NCI-H2081 treated with DMSO at 0.1 percent for 48 hours (cell line): ENCODE measurements at regions not wholly inside any gene's neighbourhood (a gene's known extent, or its start where the extent isn't known, plus 50 kb on each side); places are given as distances from the start of the nearest gene placed in this dataset.
"Not testable (repeated sequence)": the region's sequence is repeated elsewhere in the genome, so short reads cannot be mapped to it uniquely, and the experiment has no call there.

Experiments used
- DNase-seq: peaks from one replicate; lab custom pipeline; 2025; lab: John Stamatoyannopoulos, UW

- no peak for DNase-seq
These were observed 209.7 kb downstream of the OTUD1 start for GRCh38 chr10:23648618-23649017.

DNA sequence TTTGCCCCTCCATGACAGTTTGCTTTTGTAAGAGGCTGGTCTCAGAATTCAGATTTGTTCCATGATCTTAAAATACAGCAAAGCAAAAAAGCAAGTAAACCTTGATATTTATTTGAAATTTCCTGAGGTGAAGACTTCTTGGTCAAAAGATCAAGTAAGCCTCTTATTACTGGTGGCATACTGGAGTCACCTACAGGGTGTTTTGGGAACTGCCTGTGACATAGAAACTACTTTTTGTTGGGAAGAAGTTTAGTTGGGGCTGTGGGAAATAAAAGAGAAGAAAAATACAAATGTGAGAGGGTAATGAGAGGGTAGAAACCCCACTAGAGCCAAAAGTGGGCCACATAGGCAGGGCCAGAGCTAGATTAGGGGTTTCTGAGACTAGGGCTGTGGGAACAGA is 217.9 kb downstream of the OTUD1 start:
- no peak for DNase-seq

GRCh38 chr10:23657677-23658076 is 218.8 kb downstream of the OTUD1 start:
- DNase-seq: no peak

- not testable (repeated sequence) for DNase-seq
These were observed 233.0 kb downstream of the OTUD1 start for GRCh38 chr10:23671866-23672265.

DNA sequence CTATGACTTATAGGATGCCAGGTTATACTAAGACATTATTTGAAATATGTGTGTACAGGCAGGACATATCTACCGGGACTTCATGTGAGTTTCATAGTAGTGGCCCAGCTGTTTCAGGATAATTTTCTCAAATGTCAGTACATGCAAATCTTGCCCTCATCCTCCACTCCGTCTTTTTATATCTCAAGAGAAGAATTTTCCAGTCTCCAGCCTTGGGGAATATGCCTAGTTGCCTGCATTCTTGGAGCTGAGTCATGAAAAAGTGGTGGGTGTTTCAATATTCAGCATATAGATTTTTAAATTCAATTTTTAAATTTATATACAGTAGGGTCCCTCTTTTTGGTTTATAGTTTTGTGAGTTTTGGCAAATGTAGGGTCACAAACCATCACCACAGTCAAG is 236.7 kb downstream of the OTUD1 start:
- DNase-seq: no peak

DNA sequence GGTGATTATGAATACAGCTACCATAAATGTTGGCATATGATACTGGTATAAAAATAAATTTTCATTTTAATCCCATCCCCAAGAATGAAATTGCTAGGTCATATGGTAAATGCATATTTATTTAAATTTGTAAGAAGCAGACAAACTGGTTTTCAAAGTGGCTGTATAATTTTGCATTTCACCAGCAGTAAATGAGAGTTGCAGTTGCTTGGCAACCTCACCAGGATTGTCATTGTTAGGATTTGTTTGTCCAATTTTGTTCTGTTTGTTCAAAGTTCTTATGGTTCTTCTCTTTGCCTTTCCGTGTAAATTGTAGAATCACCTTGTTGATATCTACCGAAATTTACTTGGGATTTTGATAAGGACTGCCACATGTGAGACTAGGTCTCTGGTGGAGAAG is 237.4 kb downstream of the OTUD1 start:
- DNase-seq: no peak

DNA sequence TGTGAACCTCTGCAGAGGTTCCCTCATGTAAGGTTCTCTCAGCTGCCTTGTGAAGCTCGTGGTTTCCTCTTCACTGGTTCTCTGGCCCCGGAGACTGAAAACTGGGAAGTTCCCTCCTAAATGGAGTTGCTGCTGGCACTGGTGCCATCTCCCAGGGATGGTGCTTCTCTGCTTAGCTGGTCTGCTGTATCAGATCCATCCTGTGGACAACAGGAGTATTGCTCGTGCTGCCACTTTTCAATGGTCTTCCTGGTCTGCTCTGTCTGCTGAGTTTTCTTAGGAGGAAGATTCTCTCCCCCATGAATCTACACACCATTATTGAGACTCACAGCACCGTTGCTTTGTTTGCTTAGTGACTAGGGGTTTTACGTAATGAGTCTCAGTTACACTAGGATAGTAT is 247.8 kb downstream of the OTUD1 start:
- DNase-seq: no peak

DNA sequence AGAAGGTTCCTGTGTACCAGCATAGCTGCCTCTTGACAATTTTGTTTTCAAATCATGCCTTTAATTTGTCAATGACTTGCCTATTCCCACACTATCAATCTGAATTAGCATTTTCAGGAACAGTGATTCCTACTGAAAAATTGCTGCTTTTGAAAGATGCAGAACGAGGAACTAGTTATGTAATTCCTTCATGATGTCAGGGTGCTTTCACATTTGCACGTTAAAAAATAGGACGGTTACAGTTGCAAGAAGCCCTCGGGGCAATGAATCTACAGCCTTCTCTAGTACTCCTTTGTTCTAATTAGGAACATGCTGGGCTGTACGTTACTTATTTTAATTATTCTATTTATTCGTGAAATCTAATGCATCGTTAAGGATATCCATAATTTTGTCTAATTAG is 253.9 kb downstream of the OTUD1 start:
- DNase-seq: no peak

DNA sequence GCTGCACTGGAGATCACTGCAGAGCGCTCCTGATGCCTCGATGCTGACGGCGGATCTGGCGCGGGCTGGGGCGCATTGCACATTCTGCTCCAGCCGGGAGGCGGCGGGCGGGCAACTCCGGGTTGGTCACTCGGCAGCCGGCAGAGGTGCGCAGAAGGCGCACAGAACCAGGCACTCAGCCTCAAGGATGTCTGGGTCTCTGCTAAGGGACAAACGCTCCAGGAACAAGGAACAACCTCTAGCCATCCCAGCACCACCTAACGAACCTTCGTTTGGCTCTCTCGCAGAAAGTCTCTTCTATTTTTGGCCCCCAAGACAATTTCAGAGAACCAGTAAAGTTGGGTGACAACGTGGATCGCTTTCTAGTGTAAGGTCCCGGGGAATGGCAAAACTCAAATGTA is 254.6 kb downstream of the OTUD1 start:
- no peak for DNase-seq

DNA sequence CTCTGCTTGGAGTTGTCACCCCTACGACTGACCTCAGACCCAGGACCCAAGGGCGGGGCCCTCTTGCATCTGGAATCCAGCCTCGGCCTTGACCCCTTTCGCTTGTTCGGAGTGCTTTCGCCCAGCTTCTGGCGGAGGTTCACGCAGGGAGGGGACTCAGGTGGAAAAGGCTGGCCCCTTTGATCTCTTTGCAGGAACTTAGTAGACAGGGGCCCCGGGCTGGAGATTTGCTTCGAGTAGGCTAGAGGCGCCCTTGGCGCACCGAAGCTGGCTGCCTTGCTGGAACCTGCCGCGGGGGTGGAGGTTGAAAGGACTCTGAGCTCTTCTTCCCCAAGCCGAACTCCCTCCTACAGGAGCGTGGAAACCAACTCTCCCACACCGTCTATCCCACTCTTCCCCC is 255.1 kb downstream of the OTUD1 start:
- no peak for DNase-seq

GRCh38 chr10:23694446-23694920 is 255.6 kb downstream of the OTUD1 start:
- no peak for DNase-seq

DNA sequence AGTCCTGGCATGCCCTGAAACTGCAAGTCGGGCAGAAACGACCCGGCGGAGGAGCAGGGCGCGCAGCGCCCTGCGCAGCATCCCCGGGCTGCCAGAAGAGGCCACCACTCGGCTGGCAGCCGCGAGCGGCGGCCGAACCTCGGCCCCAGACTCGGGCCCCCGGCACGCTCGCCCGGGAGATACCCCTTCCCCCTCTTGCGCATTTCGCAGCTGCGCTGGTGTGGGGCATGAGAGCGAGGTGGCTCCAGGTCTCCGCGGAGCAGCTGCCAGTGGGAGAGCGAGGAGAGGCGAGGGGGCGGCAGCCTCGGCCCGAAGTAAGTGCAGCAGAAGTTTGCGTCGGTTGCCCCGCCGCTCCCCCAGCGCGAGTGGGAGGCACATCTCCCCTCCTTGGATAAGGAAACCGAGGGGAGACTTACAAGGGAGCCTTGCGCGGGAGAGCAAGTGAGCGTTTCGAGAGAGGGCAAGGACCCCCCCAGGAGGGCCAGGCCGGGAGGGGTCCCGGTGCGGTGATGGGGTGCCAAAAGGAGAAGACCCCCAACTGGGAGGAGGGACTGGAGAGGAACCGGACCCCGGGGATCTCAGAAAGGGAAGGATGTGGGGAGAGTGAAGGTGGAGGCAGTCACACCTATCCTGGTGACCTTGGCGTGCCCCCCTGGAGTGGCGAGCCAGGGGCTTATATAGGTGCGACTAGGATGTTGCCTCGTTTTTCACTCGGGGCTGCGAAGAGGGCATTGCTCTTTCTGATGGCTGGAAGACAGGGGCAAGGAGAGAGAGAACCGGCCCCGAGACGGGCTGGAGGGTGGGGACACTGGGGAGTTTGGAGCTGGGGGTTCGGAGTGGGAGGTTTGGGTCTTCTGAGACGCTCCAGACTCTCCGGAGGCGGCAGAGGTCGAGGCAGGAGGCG is 256.3 kb downstream of the OTUD1 start:
- no peak for DNase-seq

DNA sequence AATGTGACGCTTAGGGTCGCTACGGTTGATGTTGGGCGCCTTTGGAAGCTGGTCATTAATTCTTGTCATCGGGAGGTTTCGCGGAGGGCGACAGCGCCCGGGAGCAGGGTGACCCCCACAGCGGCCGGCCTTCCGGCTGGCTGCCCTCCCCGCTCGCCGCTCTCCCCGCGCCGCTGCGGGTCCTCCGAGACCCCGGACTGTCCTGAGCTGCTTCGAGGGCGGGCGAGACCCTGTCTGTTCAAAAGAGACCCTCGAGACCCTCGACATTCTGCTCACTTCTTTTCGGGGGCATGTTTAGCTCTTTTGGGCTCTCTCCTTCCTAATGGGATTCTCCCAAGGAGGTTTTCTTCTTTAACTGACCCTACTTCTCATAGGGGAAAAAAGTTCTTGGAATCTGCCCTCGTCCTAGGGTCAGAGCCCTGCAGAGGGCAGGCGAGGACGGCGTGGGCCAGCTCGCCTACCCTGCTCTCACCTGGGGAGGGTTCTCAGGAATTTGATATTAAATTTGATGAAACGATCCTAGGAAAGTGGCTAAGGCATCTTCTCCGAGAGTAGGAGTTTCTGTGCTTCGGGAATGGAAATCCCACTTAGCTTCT is 257.0 kb downstream of the OTUD1 start:
- DNase-seq: no peak

- DNase-seq: no peak
These were observed 257.6 kb downstream of the OTUD1 start for GRCh38 chr10:23696476-23696875.

- DNase-seq: peak; percentile 1
These were observed 264.1 kb downstream of the OTUD1 start for GRCh38 chr10:23702977-23703414.

DNA sequence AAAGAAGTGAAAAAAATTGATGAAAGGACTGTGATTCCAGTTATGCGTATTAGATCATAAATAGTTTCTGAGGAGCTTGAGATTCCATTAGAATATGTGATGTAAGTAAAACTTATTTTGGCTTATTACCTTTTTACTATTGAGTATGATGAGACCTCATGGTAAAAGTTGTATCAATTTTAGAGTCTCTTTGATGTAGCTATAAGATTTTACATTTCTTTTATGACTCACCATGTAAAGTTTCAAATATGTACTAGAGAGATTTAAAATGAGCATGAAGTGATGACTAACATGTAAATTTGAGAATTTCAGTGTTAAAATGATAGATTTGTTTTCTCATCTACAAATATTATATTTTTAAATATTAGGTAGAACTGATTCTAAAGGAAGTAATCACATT is 276.5 kb downstream of the OTUD1 start:
- DNase-seq: no peak

- DNase-seq: no peak
These were observed 279.0 kb downstream of the OTUD1 start for GRCh38 chr10:23717913-23718312.

DNA sequence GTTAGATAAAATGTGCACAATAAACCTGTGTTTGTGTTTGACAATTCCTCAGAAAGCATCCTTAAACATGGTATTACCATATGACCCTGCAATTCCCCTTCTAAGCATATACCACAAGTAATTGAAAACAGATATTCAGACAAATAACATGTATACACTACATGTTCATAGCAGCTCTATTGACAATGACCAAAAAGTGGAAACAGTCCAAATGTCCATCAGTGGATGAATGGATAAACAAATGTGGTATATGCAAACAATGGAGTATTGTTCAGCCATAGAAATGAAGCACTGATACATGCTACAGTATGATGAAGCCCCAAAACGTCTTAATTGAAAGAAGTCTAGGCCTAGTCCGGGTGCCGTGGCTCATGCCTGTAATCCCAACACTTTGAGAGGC is 280.1 kb downstream of the OTUD1 start:
- DNase-seq: no peak

DNA sequence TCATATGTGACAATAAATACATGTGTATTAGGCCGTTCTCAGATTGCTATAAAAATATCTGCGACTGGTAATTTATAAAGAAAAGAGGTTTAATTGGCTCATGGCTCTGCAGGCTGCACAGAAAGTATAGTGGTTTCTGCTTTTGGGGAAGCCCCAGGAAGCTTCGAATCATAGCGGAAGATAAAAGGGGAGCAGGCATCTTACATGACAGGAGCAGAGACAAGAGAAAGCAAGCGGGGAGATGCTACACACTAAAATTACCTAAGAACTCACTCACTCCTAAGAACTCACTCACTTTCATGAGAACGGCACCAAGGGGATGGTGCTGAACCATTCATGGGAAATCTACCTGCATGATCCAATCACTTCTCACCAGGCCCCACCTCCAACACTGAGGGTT is 284.9 kb downstream of the OTUD1 start:
- no peak for DNase-seq

DNA sequence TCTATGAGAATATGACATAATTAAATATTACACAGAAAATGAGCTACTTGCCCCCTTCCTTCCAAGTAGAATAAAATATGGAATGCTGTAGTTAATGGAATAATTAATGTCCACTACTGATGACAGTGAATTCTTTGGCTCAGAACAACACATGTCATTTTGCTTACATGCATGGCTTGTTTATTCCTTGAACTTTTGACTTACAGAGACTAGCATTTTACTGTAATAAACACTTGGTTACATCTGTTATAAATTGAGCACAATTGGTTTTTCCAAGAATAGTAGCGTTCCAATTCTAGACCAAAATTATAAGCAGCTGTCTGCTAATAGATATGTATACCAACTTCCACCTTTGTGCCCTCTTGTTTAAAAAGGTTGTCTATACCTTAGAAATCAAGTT is 286.7 kb downstream of the OTUD1 start:
- no peak for DNase-seq

- DNase-seq: no peak
These were observed 303.5 kb downstream of the OTUD1 start for GRCh38 chr10:23742368-23742767.

DNA sequence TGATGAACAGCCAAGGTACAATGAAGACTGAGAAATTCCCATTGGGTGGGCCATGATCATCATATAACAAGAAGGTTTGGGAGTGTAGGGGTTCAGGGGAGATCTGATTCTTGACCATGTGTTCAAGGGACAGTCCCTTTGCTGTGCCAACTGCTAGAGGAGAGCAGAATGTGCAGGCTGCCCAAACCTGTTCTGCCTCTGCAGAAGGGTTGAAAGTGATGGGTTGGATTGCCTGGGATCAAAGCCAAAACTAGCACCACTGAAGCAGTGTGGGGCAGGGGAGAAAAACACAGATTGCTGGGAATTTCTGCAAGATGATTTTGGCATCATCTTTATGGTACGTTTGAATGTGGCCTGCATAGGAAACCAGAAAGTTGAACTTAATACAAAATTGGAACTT is 303.9 kb downstream of the OTUD1 start:
- no peak for DNase-seq

DNA sequence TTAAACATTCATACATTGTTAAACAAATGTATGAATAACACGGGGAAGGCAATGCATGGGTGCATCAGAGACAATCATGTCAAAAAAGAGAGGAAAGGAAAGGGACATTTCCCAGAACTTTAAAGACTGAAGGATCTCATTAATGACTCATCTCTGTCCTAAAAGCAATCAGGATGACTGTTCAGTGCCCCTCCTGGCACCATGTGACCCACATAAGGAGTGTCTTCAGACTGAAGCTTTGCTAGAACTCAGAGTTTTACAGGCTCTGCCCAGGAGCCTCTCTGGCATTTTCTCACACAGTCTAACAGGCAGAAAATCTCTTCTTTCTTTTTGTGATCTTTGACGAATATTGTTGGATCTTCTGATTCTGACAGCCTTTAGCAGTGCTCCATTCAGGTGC is 315.3 kb downstream of the OTUD1 start:
- DNase-seq: no peak

GRCh38 chr10:23754941-23755340 is 316.1 kb downstream of the OTUD1 start:
- DNase-seq: no peak
